ENCODE measurements at regions not wholly inside any gene's neighbourhood (a gene's known extent, or its start where the extent isn't known, plus 50 kb on each side); places are given as distances from the start of the nearest gene placed in this dataset.
A peak's percentile ranks its signal among the peaks of the same experiment; 100 is the strongest.

GRCh38 chr13:22053053-22053452 is 382.2 kb downstream of the FGF9 start:
- H3K4me3 Mint-ChIP-seq = no peak overlapping the region
- H3K4me1 Mint-ChIP-seq (ENCODE audit: low read depth) = peaks cover 37% of the 10 kb centered on the region
- DNase-seq (no peak), ATAC-seq (no peak)
- no peaks in the 10 kb centered on the region for H3K27me3 Mint-ChIP-seq (ENCODE audit: low read depth)
- H3K9me3 Mint-ChIP-seq = peaks cover 4% of the 10 kb centered on the region
- no peaks in the 10 kb centered on the region for H3K36me3 Mint-ChIP-seq (ENCODE audit: insufficient read depth)

GRCh38 chr13:22055259-22055658 is 384.4 kb downstream of the FGF9 start:
- peaks cover 4% of the 10 kb centered on the region for H3K9me3 Mint-ChIP-seq
- DNase-seq (no peak), ATAC-seq (no peak)
- no peaks in the 10 kb centered on the region for H3K36me3 Mint-ChIP-seq (ENCODE audit: insufficient read depth)
- H3K27me3 Mint-ChIP-seq (ENCODE audit: low read depth) = no peaks in the 10 kb centered on the region
- peaks cover 48% of the 10 kb centered on the region for H3K4me1 Mint-ChIP-seq (ENCODE audit: low read depth)
- no peak overlapping the region for H3K4me3 Mint-ChIP-seq

- Mint-ChIP-seq H3K4me1 (ENCODE audit: low read depth) (peaks cover 79% of the 10 kb centered on the region), H3K36me3 (ENCODE audit: insufficient read depth) (no peaks in the 10 kb centered on the region), H3K4me3 (no peak overlapping the region), H3K27me3 (ENCODE audit: low read depth) (no peaks in the 10 kb centered on the region), H3K9me3 (peaks cover under 1% of the 10 kb centered on the region)
- DNase-seq (no peak), ATAC-seq (no peak)
Measured at GRCh38 chr13:22060187-22060586, 389.3 kb downstream of the FGF9 start.

- Mint-ChIP-seq H3K36me3 (ENCODE audit: insufficient read depth) (no peaks in the 10 kb centered on the region), H3K27me3 (ENCODE audit: low read depth) (no peaks in the 10 kb centered on the region), H3K4me3 (peak overlapping the region; percentile 63), H3K9me3 (no peaks in the 10 kb centered on the region), H3K4me1 (ENCODE audit: low read depth) (peaks cover 81% of the 10 kb centered on the region)
- peak; percentile 64 for DNase-seq
- peak; percentile 92 for ATAC-seq
Measured at GRCh38 chr13:22061371-22061805, 390.5 kb downstream of the FGF9 start.

- no peak for DNase-seq
- ATAC-seq = peak; percentile 25 to 31
- Mint-ChIP-seq H3K9me3 (peaks cover 3% of the 10 kb centered on the region), H3K4me3 (peak overlapping the region; percentile 63), H3K27me3 (ENCODE audit: low read depth) (no peaks in the 10 kb centered on the region), H3K4me1 (ENCODE audit: low read depth) (peaks cover 83% of the 10 kb centered on the region), H3K36me3 (ENCODE audit: insufficient read depth) (peaks cover 3% of the 10 kb centered on the region)
Measured at GRCh38 chr13:22061806-22062391, 391.0 kb downstream of the FGF9 start.

GRCh38 chr13:22062478-22063205 is 391.8 kb downstream of the FGF9 start:
- Mint-ChIP-seq H3K4me1 (ENCODE audit: low read depth) (peaks cover 82% of the 10 kb centered on the region), H3K4me3 (peak overlapping the region; percentile 63), H3K9me3 (peaks cover 6% of the 10 kb centered on the region), H3K27me3 (ENCODE audit: low read depth) (no peaks in the 10 kb centered on the region), H3K36me3 (ENCODE audit: insufficient read depth) (peaks cover 6% of the 10 kb centered on the region)
- ATAC-seq (peak in 1 of 2 donors; percentile 11), DNase-seq (no peak)

- Mint-ChIP-seq H3K4me1 (ENCODE audit: low read depth) (peaks cover 83% of the 10 kb centered on the region), H3K9me3 (peaks cover 6% of the 10 kb centered on the region), H3K36me3 (ENCODE audit: insufficient read depth) (peaks cover 6% of the 10 kb centered on the region), H3K4me3 (no peak overlapping the region), H3K27me3 (ENCODE audit: low read depth) (no peaks in the 10 kb centered on the region)
- no peak for ATAC-seq
- DNase-seq = no peak
Measured at GRCh38 chr13:22063416-22064124, 392.7 kb downstream of the FGF9 start.

- DNase-seq = no peak
- peaks cover 72% of the 10 kb centered on the region for H3K4me1 Mint-ChIP-seq (ENCODE audit: low read depth)
- no peak overlapping the region for H3K4me3 Mint-ChIP-seq
- H3K27me3 Mint-ChIP-seq (ENCODE audit: low read depth) = no peaks in the 10 kb centered on the region
- peaks cover 6% of the 10 kb centered on the region for H3K36me3 Mint-ChIP-seq (ENCODE audit: insufficient read depth)
- H3K9me3 Mint-ChIP-seq = peaks cover 6% of the 10 kb centered on the region
- no peak for ATAC-seq
Measured at GRCh38 chr13:22064854-22065620, 394.2 kb downstream of the FGF9 start.

GRCh38 chr13:22073718-22074117 is 402.8 kb downstream of the FGF9 start:
- ATAC-seq (peak in 1 of 2 donors; percentile 34), DNase-seq (no peak)
- Mint-ChIP-seq H3K4me1 (ENCODE audit: low read depth) (peaks cover 49% of the 10 kb centered on the region), H3K36me3 (ENCODE audit: insufficient read depth) (no peaks in the 10 kb centered on the region), H3K4me3 (no peak overlapping the region), H3K9me3 (no peaks in the 10 kb centered on the region), H3K27me3 (ENCODE audit: low read depth) (no peaks in the 10 kb centered on the region)

GRCh38 chr13:22074403-22074802 is 403.5 kb downstream of the FGF9 start:
- Mint-ChIP-seq H3K4me1 (ENCODE audit: low read depth) (peaks cover 49% of the 10 kb centered on the region), H3K9me3 (no peaks in the 10 kb centered on the region), H3K4me3 (no peak overlapping the region), H3K36me3 (ENCODE audit: insufficient read depth) (no peaks in the 10 kb centered on the region), H3K27me3 (ENCODE audit: low read depth) (no peaks in the 10 kb centered on the region)
- ATAC-seq (peak; percentile 56 to 62), DNase-seq (no peak)

GRCh38 chr13:22076658-22077057 is 405.8 kb downstream of the FGF9 start:
- Mint-ChIP-seq H3K27me3 (ENCODE audit: low read depth) (no peaks in the 10 kb centered on the region), H3K4me1 (ENCODE audit: low read depth) (peaks cover 47% of the 10 kb centered on the region), H3K36me3 (ENCODE audit: insufficient read depth) (peaks cover 2% of the 10 kb centered on the region), H3K9me3 (no peaks in the 10 kb centered on the region), H3K4me3 (no peak overlapping the region)
- DNase-seq (no peak), ATAC-seq (peak in 1 of 2 donors; percentile 44)

- Mint-ChIP-seq H3K4me3 (no peak overlapping the region), H3K27me3 (ENCODE audit: low read depth) (no peaks in the 10 kb centered on the region), H3K4me1 (ENCODE audit: low read depth) (peaks cover 49% of the 10 kb centered on the region), H3K36me3 (ENCODE audit: insufficient read depth) (peaks cover 2% of the 10 kb centered on the region), H3K9me3 (no peaks in the 10 kb centered on the region)
- DNase-seq (no peak), ATAC-seq (peak; percentile 21 to 38)
Measured at GRCh38 chr13:22077205-22077683, 406.4 kb downstream of the FGF9 start.

- no peak for DNase-seq
- H3K27me3 Mint-ChIP-seq (ENCODE audit: low read depth) = no peaks in the 10 kb centered on the region
- H3K9me3 Mint-ChIP-seq = no peaks in the 10 kb centered on the region
- H3K4me1 Mint-ChIP-seq (ENCODE audit: low read depth) = peaks cover 53% of the 10 kb centered on the region
- peaks cover 2% of the 10 kb centered on the region for H3K36me3 Mint-ChIP-seq (ENCODE audit: insufficient read depth)
- peak; percentile 35 to 37 for ATAC-seq
- H3K4me3 Mint-ChIP-seq = no peak overlapping the region
Measured at GRCh38 chr13:22077764-22078163, 406.9 kb downstream of the FGF9 start.

GRCh38 chr13:22079961-22080360 is 409.1 kb downstream of the FGF9 start:
- H3K4me1 Mint-ChIP-seq (ENCODE audit: low read depth) = peaks cover 45% of the 10 kb centered on the region
- ATAC-seq (no peak), DNase-seq (no peak)
- H3K4me3 Mint-ChIP-seq = no peak overlapping the region
- H3K36me3 Mint-ChIP-seq (ENCODE audit: insufficient read depth) = peaks cover 2% of the 10 kb centered on the region
- H3K27me3 Mint-ChIP-seq (ENCODE audit: low read depth) = no peaks in the 10 kb centered on the region
- no peaks in the 10 kb centered on the region for H3K9me3 Mint-ChIP-seq
